ENCODE measurements at regions not wholly inside any gene's neighbourhood (a gene's known extent, or its start where the extent isn't known, plus 50 kb on each side); places are given as distances from the start of the nearest gene placed in this dataset.

DNA sequence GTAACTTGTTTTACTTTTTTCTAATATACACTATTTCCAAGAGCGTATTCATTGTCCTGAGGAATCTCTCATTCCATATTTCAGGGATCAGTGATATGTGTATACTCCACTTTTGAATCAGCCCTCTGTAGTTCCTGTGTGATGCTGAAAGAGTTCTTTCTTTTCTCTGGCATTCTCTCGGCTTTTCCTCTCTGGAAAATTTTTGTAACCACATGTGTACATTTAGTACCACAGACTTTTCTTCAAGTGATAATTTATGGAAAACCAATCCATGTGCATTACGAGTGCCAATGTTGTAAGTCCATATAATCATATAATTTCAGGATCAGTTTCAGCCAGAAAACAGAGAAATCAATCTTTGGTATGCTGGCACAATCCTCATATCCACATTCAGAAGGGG is 102.2 kb upstream of the MBNL2 start:
- H3K4me3 ChIP-seq (replicated peaks in 1 of 4; ENCODE audit: control extremely low read depth in 1 of 4, insufficient read depth in 1 of 4, low read depth in 3 of 4, low read length in 4 of 4), result no peak overlapping the region
- H2AFZ ChIP-seq (ENCODE audit: low read length), result no peak overlapping the region
- no peaks in the 10 kb centered on the region for H3K27me3 ChIP-seq (ENCODE audit: control insufficient read depth, insufficient read depth, low read length)
- H3K4me2 ChIP-seq (ENCODE audit: extremely low read depth, insufficient read depth, low read length), result no peak overlapping the region
- TF ChIP-seq, protein P1, sequence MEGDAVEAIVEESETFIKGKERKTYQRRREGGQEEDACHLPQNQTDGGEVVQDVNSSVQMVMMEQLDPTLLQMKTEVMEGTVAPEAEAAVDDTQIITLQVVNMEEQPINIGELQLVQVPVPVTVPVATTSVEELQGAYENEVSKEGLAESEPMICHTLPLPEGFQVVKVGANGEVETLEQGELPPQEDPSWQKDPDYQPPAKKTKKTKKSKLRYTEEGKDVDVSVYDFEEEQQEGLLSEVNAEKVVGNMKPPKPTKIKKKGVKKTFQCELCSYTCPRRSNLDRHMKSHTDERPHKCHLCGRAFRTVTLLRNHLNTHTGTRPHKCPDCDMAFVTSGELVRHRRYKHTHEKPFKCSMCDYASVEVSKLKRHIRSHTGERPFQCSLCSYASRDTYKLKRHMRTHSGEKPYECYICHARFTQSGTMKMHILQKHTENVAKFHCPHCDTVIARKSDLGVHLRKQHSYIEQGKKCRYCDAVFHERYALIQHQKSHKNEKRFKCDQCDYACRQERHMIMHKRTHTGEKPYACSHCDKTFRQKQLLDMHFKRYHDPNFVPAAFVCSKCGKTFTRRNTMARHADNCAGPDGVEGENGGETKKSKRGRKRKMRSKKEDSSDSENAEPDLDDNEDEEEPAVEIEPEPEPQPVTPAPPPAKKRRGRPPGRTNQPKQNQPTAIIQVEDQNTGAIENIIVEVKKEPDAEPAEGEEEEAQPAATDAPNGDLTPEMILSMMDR (conservative IDR thresholded peaks at IDR 0.05 in 1 of 2, IDR thresholded peaks at IDR 0.05 in 1 of 2; ENCODE audit: low read depth in 1 of 2, low read length in 2 of 2), result no peak
- no peak for TF ChIP-seq EZH2 (IDR thresholded peaks at IDR 0.05; ENCODE audit: low read length, missing control alignments)
- H3K27ac ChIP-seq (ENCODE audit: insufficient read depth, low read length), result no peak overlapping the region
- no peaks in the 10 kb centered on the region for H3K36me3 ChIP-seq (ENCODE audit: control insufficient read depth, insufficient read depth, low read length)
- H4K20me1 ChIP-seq (ENCODE audit: control insufficient read depth, extremely low read depth, insufficient read depth, low read length), result no peaks in the 10 kb centered on the region
- no peaks in the 10 kb centered on the region for H3K79me2 ChIP-seq (ENCODE audit: control insufficient read depth, insufficient read depth, low read length)
- no peak overlapping the region for H3K9ac ChIP-seq (ENCODE audit: insufficient read depth, low read length)
- H3K4me1 ChIP-seq (ENCODE audit: control insufficient read depth, extremely low read depth, insufficient read depth, low read length), result peaks cover 8% of the 10 kb centered on the region
- no peak for DNase-seq (ENCODE audit: low read depth in 2 of 2)
- H3K9me3 ChIP-seq (ENCODE audit: control insufficient read depth, insufficient read depth, low read depth, low read length), result no peaks in the 10 kb centered on the region

DNA sequence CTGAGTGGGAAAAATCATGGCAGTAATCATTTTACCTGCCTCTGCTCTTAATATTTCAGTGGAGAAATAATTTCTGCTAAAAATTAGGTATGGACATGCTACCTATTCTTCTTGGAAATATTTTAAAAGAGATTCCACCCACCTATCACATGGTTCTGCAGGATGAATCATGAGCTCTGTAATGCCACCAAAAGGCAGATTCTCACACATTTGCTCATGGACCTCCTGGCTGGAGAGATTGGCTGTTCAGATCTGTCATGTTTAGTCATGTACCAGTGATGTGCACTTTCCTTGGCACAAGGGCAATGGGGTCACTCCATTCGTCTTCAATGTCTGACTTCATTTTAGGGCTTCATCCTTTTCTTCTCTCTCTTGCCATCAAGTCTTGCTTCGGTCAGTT is 101.8 kb upstream of the MBNL2 start:
- H2AFZ ChIP-seq (ENCODE audit: low read length), result no peak overlapping the region
- H3K36me3 ChIP-seq (ENCODE audit: control insufficient read depth, insufficient read depth, low read length), result no peaks in the 10 kb centered on the region
- peak in 1 of 2 donors; percentile 71 for DNase-seq (ENCODE audit: low read depth in 2 of 2)

DNA sequence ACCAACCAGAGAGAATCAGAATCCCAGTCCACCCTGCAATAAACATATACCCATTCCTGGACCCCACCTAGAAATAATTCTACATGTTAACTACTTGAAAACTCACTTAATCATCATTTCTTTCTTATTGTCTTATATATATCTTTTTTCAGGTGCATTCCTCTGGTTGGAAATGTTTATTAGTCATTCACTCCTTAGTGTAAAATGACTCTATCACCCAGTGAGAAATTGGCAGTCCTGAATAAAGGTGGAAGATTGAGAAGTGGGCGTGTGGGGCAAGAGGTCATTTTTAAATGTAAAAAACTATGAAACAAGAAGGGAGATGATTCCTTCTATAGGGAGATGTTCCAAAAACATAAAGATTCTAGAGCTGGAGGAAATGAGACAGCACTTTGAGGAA is 101.2 kb upstream of the MBNL2 start:
- H4K20me1 ChIP-seq (ENCODE audit: control insufficient read depth, extremely low read depth, insufficient read depth, low read length), result no peaks in the 10 kb centered on the region
- H3K4me2 ChIP-seq (ENCODE audit: extremely low read depth, insufficient read depth, low read length), result no peak overlapping the region
- peaks cover 16% of the 10 kb centered on the region for H3K4me1 ChIP-seq (ENCODE audit: control insufficient read depth, extremely low read depth, insufficient read depth, low read length)
- no peaks in the 10 kb centered on the region for H3K36me3 ChIP-seq (ENCODE audit: control insufficient read depth, insufficient read depth, low read length)
- TF ChIP-seq EZH2 (IDR thresholded peaks at IDR 0.05; ENCODE audit: low read length, missing control alignments), result no peak
- TF ChIP-seq, protein P1 (conservative IDR thresholded peaks at IDR 0.05 in 1 of 2, IDR thresholded peaks at IDR 0.05 in 1 of 2; ENCODE audit: low read depth in 1 of 2, low read length in 2 of 2), result no peak
- H3K27ac ChIP-seq (ENCODE audit: insufficient read depth, low read length), result no peak overlapping the region
- H3K4me3 ChIP-seq (replicated peaks in 1 of 4; ENCODE audit: control extremely low read depth in 1 of 4, insufficient read depth in 1 of 4, low read depth in 3 of 4, low read length in 4 of 4), result no peak overlapping the region
- DNase-seq (ENCODE audit: low read depth in 2 of 2), result no peak
- no peak overlapping the region for H2AFZ ChIP-seq (ENCODE audit: low read length)
- H3K79me2 ChIP-seq (ENCODE audit: control insufficient read depth, insufficient read depth, low read length), result no peaks in the 10 kb centered on the region
- no peak overlapping the region for H3K9ac ChIP-seq (ENCODE audit: insufficient read depth, low read length)
- H3K9me3 ChIP-seq (ENCODE audit: control insufficient read depth, insufficient read depth, low read depth, low read length), result no peaks in the 10 kb centered on the region
- H3K27me3 ChIP-seq (ENCODE audit: control insufficient read depth, insufficient read depth, low read length), result no peaks in the 10 kb centered on the region

More for the DNA sequence above, 101.8 kb upstream of the MBNL2 start:
- Histone ChIP-seq H4K20me1 (ENCODE audit: control insufficient read depth, extremely low read depth, insufficient read depth, low read length) (no peaks in the 10 kb centered on the region), H3K4me3 (replicated peaks in 1 of 4; ENCODE audit: control extremely low read depth in 1 of 4, insufficient read depth in 1 of 4, low read depth in 3 of 4, low read length in 4 of 4) (no peak overlapping the region), H3K27me3 (ENCODE audit: control insufficient read depth, insufficient read depth, low read length) (no peaks in the 10 kb centered on the region), H3K27ac (ENCODE audit: insufficient read depth, low read length) (no peak overlapping the region), H3K4me2 (ENCODE audit: extremely low read depth, insufficient read depth, low read length) (no peak overlapping the region), H3K79me2 (ENCODE audit: control insufficient read depth, insufficient read depth, low read length) (no peaks in the 10 kb centered on the region), H3K4me1 (ENCODE audit: control insufficient read depth, extremely low read depth, insufficient read depth, low read length) (peaks cover 10% of the 10 kb centered on the region), H3K9ac (ENCODE audit: insufficient read depth, low read length) (no peak overlapping the region), H3K9me3 (ENCODE audit: control insufficient read depth, insufficient read depth, low read depth, low read length) (no peaks in the 10 kb centered on the region)
- TF ChIP-seq, protein P1 (conservative IDR thresholded peaks at IDR 0.05 in 1 of 2, IDR thresholded peaks at IDR 0.05 in 1 of 2; ENCODE audit: low read depth in 1 of 2, low read length in 2 of 2), result no peak
- no peak for TF ChIP-seq EZH2 (IDR thresholded peaks at IDR 0.05; ENCODE audit: low read length, missing control alignments)

All from fibroblast of lung (primary cell).